ENCODE measurements at regions not wholly inside any gene's neighbourhood (a gene's known extent, or its start where the extent isn't known, plus 50 kb on each side); places are given as distances from the start of the nearest gene placed in this dataset.

DNA sequence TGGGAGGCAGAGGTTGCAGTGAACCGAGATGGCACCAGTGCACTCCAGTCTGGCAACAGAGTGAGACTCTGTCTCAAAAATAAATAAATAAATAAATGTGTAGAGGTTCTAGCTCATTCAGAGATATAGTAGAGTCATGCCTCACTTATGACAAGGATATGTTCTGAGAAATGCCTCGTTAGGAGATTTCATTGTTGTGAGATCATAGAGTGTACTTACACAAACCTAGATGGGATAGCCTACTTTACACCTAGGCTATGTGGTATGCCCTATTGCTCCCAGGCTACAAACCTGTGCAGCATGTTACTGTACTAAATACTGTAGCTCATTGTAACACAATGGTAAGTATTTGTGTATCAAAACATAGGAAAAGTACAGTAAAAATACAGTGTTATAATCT, 155.3 kb upstream of the JUN start (continued):
- TF ChIP-seq BRCA1 (IDR thresholded peaks at IDR 0.05; ENCODE audit: low read depth, low read length), result no peak
- TF ChIP-seq SRF (IDR thresholded peaks at IDR 0.05; ENCODE audit: low read depth, low read length), result no peak

All from H1 (cell line).